Tibial artery (tissue), 4 donors: ENCODE measurements at regions not wholly inside any gene's neighbourhood (a gene's known extent, or its start where the extent isn't known, plus 50 kb on each side); places are given as distances from the start of the nearest gene placed in this dataset.

Experiments
- DNase-seq, 2 donors: peaks; one replicate each; pipeline ENCODE4 v3.0.0-alpha.2; 2019
- H3K27ac ChIP-seq, 2 donors: fragments of 200-600 bp; sonication (generic) in 1 of 2; 1 replicate in 1 of 2; 2 replicates in 1 of 2; pipeline ENCODE4 v1.5.1; 2018 to 2019; ENCODE audit warnings: mild to moderate bottlenecking in 1 of 2
- H3K27me3 ChIP-seq, 2 donors: fragments of 200-600 bp; sonication (generic) in 1 of 2; one replicate each; pipeline versions ENCODE4 v1.5.1 to v1.6.0; 2016 to 2019
- H3K36me3 ChIP-seq, 3 donors: fragments of 200-600 bp; sonication (generic) in 2 of 3; one replicate each; pipeline ENCODE4 v1.5.1; 2016 to 2019; ENCODE audit warnings: mild to moderate bottlenecking in 2 of 3
- H3K4me1 ChIP-seq, 4 donors: fragments of 200-600 bp; sonication (generic) in 2 of 4; 1 replicate in 3 of 4; 2 replicates in 1 of 4; pipeline ENCODE4 v1.5.1; 2016 to 2019
- H3K4me3 ChIP-seq, 2 donors: fragments of 200-600 bp; sonication (generic) in 1 of 2; 1 replicate in 1 of 2; 2 replicates in 1 of 2; pipeline ENCODE4 v1.5.1; 2018 to 2019; ENCODE audit warnings: mild to moderate bottlenecking in 2 of 2
- H3K9me3 ChIP-seq, 3 donors: fragments of 200-600 bp; sonication (generic) in 1 of 3; one replicate each; pipeline ENCODE4 v1.5.1; 2016 to 2019
- intact Hi-C: fragments of 100-400 bp; cut with DNase I; formaldehyde crosslinking; loops from one replicate; pipeline ENCODE4 v1.15.0; 2023; ENCODE audit warnings: low total_unique reads
- TF ChIP-seq, protein P1 (sequence below), 2 experiments: fragments of 200-600 bp in 1 of 2; fragments of 450-650 bp in 1 of 2; IDR thresholded peaks; one replicate each; pipeline ENCODE4 v1.5.1; 2017 to 2019; ENCODE audit warnings: antibody characterized with exemption in 2 of 2, mild to moderate bottlenecking in 1 of 2, moderate library complexity in 1 of 2

DNA sequence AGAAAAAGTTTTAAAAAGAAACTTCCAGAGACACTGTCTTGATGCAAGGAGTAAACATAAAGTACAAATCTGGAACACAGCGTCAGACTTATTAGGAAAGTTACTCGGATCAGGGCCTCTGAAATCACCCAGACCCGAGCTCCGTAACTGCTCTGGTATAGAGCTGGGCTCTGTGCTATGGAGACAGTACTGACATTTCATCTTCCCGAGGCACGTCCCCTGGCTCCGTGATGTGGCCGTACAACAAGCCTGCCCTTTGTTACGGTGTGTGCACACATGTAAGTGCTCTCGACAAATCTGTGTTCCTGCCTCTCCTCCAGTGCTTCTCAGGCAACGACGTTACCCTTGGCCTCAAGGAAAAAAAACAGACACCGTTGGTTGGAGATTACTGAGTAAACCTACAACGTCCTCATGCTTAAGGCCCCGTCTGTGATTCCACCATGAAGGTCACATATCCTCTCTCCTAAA lies 107.0 kb upstream of the IRF2BP2 start:
- Histone ChIP-seq H3K36me3 (no peaks in the 10 kb centered on the region), H3K27ac (peak overlapping the region; percentile 81 to 87)
- intact Hi-C loops = no loop called here

DNA sequence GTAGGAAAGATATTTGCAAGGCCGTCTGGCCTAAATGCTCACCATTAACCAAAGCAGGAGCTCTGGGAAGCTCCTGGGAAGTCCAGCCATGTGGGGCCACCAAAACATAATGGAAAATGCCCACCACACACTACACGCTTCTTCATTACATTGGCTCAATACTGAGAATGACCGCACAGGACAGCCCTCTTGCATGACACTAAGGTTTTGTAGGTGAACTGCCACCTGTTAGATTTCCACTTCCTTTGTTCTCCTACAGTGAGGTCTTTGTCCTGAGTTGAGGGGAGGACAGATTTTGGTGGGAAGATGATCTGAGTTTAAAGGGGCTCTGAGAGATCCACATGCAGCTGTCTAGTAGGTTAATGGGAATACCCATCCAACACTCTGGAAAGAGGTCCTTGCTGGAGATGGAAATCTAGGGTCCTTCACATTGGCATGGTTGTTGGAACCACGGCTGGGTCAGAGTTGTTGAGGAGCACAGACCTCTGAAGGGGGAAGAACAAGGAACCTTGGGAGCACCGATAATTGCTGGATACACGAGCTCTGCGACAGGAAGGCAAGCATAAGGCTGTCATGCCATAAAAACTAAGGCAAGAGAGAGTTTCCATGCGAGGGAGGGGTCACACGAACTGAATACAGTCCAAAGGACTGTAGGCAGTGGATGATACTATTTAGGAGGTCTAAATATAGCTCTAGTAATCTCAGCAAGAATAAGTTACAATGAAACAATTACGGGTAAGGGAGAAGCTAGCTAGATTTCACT lies 105.5 kb upstream of the IRF2BP2 start:
- peak overlapping the region; percentile 81 to 87 for H3K27ac ChIP-seq
- no peaks in the 10 kb centered on the region for H3K9me3 ChIP-seq
- no peak for DNase-seq
- H3K4me3 ChIP-seq = no peak overlapping the region
- H3K4me1 ChIP-seq = peaks cover 0 to 61% (median 42%) of the 10 kb centered on the region in 4 donors
- TF ChIP-seq, protein P1, sequence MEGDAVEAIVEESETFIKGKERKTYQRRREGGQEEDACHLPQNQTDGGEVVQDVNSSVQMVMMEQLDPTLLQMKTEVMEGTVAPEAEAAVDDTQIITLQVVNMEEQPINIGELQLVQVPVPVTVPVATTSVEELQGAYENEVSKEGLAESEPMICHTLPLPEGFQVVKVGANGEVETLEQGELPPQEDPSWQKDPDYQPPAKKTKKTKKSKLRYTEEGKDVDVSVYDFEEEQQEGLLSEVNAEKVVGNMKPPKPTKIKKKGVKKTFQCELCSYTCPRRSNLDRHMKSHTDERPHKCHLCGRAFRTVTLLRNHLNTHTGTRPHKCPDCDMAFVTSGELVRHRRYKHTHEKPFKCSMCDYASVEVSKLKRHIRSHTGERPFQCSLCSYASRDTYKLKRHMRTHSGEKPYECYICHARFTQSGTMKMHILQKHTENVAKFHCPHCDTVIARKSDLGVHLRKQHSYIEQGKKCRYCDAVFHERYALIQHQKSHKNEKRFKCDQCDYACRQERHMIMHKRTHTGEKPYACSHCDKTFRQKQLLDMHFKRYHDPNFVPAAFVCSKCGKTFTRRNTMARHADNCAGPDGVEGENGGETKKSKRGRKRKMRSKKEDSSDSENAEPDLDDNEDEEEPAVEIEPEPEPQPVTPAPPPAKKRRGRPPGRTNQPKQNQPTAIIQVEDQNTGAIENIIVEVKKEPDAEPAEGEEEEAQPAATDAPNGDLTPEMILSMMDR (IDR thresholded peaks at IDR 0.05) = no peak
- no peaks in the 10 kb centered on the region for H3K27me3 ChIP-seq
- no peaks in the 10 kb centered on the region for H3K36me3 ChIP-seq
- intact Hi-C loops = no loop called here

More for the DNA sequence above, 107.0 kb upstream of the IRF2BP2 start:
- H3K4me3 ChIP-seq = no peak overlapping the region
- no peaks in the 10 kb centered on the region for H3K9me3 ChIP-seq
- peak in 1 of 2 donors; percentile 41 for DNase-seq
- no peaks in the 10 kb centered on the region for H3K27me3 ChIP-seq
- peaks cover 0 to 69% (median 56%) of the 10 kb centered on the region in 4 donors for H3K4me1 ChIP-seq
- TF ChIP-seq, protein P1 (IDR thresholded peaks at IDR 0.05) = no peak

DNA sequence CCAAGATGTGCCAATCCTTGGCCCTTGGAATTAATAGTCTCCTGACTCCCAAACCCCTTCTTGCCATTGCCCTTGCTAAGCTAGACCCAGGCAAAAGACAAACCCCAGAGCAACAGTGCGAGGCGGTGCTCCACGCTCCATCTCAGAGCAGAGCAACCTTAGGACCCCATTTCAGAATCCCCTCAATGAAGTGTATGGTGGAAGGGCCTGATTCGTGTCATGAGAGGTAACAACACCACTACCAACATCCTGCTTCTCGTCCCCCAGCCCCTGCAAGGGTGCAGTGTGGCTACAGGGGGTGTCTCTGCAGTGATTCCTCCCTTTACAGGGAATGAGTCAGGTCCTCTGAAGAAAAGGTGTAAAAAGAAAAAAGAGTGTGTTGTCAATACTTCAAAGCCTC lies 103.9 kb upstream of the IRF2BP2 start:
- TF ChIP-seq, protein P1 (IDR thresholded peaks at IDR 0.05) = no peak
- no peak overlapping the region for H3K27ac ChIP-seq
- peaks cover 0 to 45% (median 30%) of the 10 kb centered on the region in 4 donors for H3K4me1 ChIP-seq
- intact Hi-C loops = no loop called here
- no peak for DNase-seq
- H3K4me3 ChIP-seq = no peak overlapping the region
- H3K27me3 ChIP-seq = no peaks in the 10 kb centered on the region
- H3K36me3 ChIP-seq = no peaks in the 10 kb centered on the region
- no peaks in the 10 kb centered on the region for H3K9me3 ChIP-seq

GRCh38 chr1:234713440-234713839 lies 103.5 kb upstream of the IRF2BP2 start:
- H3K27ac ChIP-seq = no peak overlapping the region
- TF ChIP-seq, protein P1 (IDR thresholded peaks at IDR 0.05) = no peak
- H3K36me3 ChIP-seq = no peaks in the 10 kb centered on the region
- H3K4me1 ChIP-seq = peaks cover 0 to 41% (median 27%) of the 10 kb centered on the region in 4 donors
- no peaks in the 10 kb centered on the region for H3K27me3 ChIP-seq
- no peak overlapping the region for H3K4me3 ChIP-seq
- intact Hi-C loops = no loop called here
- no peak for DNase-seq
- H3K9me3 ChIP-seq = no peaks in the 10 kb centered on the region

GRCh38 chr1:234712891-234713305 lies 102.9 kb upstream of the IRF2BP2 start:
- intact Hi-C loops = no loop called here
- no peak overlapping the region for H3K27ac ChIP-seq
- H3K4me1 ChIP-seq = peaks cover 0 to 36% (median 23%) of the 10 kb centered on the region in 4 donors
- DNase-seq = no peak
- no peaks in the 10 kb centered on the region for H3K27me3 ChIP-seq
- no peak overlapping the region for H3K4me3 ChIP-seq
- no peaks in the 10 kb centered on the region for H3K36me3 ChIP-seq
- TF ChIP-seq, protein P1 (IDR thresholded peaks at IDR 0.05) = no peak
- no peaks in the 10 kb centered on the region for H3K9me3 ChIP-seq
